Type B pancreatic cell (in vitro differentiated cells): ENCODE measurements at regions not wholly inside any gene's neighbourhood (a gene's known extent, or its start where the extent isn't known, plus 50 kb on each side); places are given as distances from the start of the nearest gene placed in this dataset.

Experiments used
- DNase-seq: peaks from one replicate; pipeline ENCODE4 v3.0.0; 2021; ENCODE audit warnings: mixed read lengths; ENCODE audit not compliant: unreplicated experiment; ENCODE audit errors: extremely low spot score
- H3K27ac Mint-ChIP-seq: 2 replicates; pipeline ENCODE4 v1.8.0; 2021; ENCODE audit warnings: mild to moderate bottlenecking, mixed read lengths
- H3K27me3 Mint-ChIP-seq: 2 replicates; pipeline ENCODE4 v1.8.0; 2021; ENCODE audit warnings: mixed read lengths
- H3K36me3 Mint-ChIP-seq: 2 replicates; pipeline ENCODE4 v1.8.0; 2021; ENCODE audit warnings: mixed read lengths
- H3K4me1 Mint-ChIP-seq: one replicate; pipeline ENCODE4 v1.8.0; 2021; ENCODE audit warnings: mixed read lengths; ENCODE audit not compliant: unreplicated experiment
- H3K4me3 Mint-ChIP-seq: 2 replicates; pipeline ENCODE4 v1.8.0; 2021; ENCODE audit warnings: mild to moderate bottlenecking, mixed read lengths
- H3K9me3 Mint-ChIP-seq: 2 replicates; pipeline ENCODE4 v1.8.0; 2021; ENCODE audit warnings: mixed read lengths
- CTCF ChIP-seq: fragments of 200-600 bp; sonication (generic); conservative IDR thresholded peaks from 2 replicates; pipeline ENCODE4 v1.5.0; 2021; ENCODE audit warnings: antibody characterized with exemption, mild to moderate bottlenecking

DNA sequence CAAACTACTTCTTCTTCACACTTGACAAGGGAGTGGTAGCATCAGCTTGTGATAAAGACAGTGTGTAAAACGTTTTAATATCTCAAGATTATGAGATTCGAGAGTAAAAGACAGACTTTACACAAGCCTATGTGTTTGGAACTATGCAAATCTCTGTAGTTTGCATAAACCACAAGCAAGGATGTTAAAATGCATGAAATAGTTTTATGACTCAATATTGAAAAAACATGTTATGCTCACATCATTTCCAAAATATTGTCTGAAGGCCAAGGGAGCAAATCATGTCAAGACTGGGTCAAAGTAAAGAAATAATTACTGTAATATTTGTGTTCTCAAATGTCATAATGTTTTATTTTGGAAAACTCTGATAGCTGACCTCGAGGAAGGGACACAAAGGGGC lies 316.8 kb upstream of the KLF12 start:
- Mint-ChIP-seq H3K27ac (no peak overlapping the region), H3K4me1 (peaks cover 15% of the 10 kb centered on the region), H3K9me3 (peaks cover 8% of the 10 kb centered on the region), H3K4me3 (no peak overlapping the region), H3K27me3 (no peaks in the 10 kb centered on the region), H3K36me3 (no peaks in the 10 kb centered on the region)
- DNase-seq = no peak
- TF ChIP-seq CTCF = no peak

DNA sequence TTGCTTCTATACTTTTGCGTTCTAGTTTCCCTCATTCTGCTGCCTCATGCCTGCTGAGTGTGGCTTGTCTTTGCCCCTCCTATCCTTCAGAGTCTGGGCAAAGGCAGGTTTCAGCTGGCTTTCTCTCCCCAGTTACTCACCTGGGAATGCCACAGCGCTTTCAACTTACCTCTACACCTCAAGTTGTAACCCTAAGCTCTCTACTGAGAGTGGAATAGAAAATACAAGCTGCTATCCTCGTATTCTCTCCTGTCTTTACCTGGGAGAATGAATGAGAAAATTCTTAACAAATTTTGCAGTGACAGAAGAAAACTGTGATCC lies 316.3 kb upstream of the KLF12 start:
- Mint-ChIP-seq H3K9me3 (peaks cover 8% of the 10 kb centered on the region), H3K36me3 (no peaks in the 10 kb centered on the region), H3K4me1 (peaks cover 15% of the 10 kb centered on the region), H3K4me3 (no peak overlapping the region), H3K27ac (no peak overlapping the region), H3K27me3 (no peaks in the 10 kb centered on the region)
- no peak for DNase-seq
- TF ChIP-seq CTCF = no peak

GRCh38 chr13:74449811-74450524 lies 315.8 kb upstream of the KLF12 start:
- DNase-seq = no peak
- peaks cover 15% of the 10 kb centered on the region for H3K4me1 Mint-ChIP-seq
- no peak overlapping the region for H3K4me3 Mint-ChIP-seq
- TF ChIP-seq CTCF = no peak
- H3K27me3 Mint-ChIP-seq = no peaks in the 10 kb centered on the region
- peaks cover 3% of the 10 kb centered on the region for H3K9me3 Mint-ChIP-seq
- no peaks in the 10 kb centered on the region for H3K36me3 Mint-ChIP-seq
- no peak overlapping the region for H3K27ac Mint-ChIP-seq

DNA sequence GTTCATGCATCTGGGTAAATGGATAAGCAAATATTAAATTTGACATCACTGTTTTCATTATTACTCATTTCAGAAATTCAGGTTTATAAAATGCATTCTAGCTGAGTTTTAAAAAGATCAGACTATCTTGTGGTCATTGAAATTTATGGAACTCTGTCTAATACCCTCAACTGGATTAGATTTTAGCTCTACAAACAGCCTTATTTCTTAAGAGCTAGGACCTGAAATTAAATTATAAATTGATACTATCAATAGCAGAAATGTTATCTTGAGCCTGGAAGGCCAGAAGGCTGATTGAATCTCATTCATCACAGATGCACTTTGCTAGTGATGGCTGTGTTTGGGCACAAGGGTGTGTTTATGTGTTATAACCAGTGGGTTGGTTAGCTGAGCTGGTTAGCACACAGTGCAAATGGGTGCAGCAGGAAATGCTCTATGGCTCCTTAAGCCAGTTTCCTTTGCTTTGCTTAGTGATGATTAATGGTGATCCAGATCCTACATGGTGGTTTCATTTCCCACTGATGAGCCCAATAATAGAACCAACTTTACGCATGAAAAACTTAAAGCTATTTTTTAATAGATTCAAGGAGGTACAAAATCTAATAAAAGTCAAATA lies 310.8 kb upstream of the KLF12 start:
- Mint-ChIP-seq H3K27ac (no peak overlapping the region), H3K36me3 (no peaks in the 10 kb centered on the region), H3K4me1 (no peaks in the 10 kb centered on the region), H3K9me3 (peaks cover 3% of the 10 kb centered on the region), H3K4me3 (no peak overlapping the region), H3K27me3 (no peaks in the 10 kb centered on the region)
- TF ChIP-seq CTCF = no peak
- no peak for DNase-seq

GRCh38 chr13:74444161-74444571 lies 310.0 kb upstream of the KLF12 start:
- Mint-ChIP-seq H3K4me1 (no peaks in the 10 kb centered on the region), H3K27me3 (no peaks in the 10 kb centered on the region), H3K9me3 (peaks cover 3% of the 10 kb centered on the region), H3K36me3 (no peaks in the 10 kb centered on the region), H3K4me3 (no peak overlapping the region), H3K27ac (no peak overlapping the region)
- no peak for DNase-seq
- TF ChIP-seq CTCF = no peak
